Stomach (tissue), 4 donors: ENCODE measurements at regions not wholly inside any gene's neighbourhood (a gene's known extent, or its start where the extent isn't known, plus 50 kb on each side); places are given as distances from the start of the nearest gene placed in this dataset.
"Not testable (repeated sequence)": the region's sequence is repeated elsewhere in the genome, so short reads cannot be mapped to it uniquely, and the experiment has no call there.

ENCODE experiments used
- EP300 ChIP-seq: sonication (generic); formaldehyde crosslinking; IDR thresholded peaks from one replicate; pipeline ENCODE4 v1.6.1; 2017; ENCODE audit warnings: antibody characterized with exemption
- POLR2A ChIP-seq, 4 donors: fragments of 450-650 bp; IDR thresholded peaks; one replicate each; pipeline ENCODE4 v1.6.1; 2016; ENCODE audit warnings: antibody characterized with exemption in 4 of 4, control low read depth in 2 of 4, mild to moderate bottlenecking in 1 of 4, moderate library complexity in 1 of 4
- POLR2AphosphoS5 ChIP-seq, 3 donors: sonication (generic); formaldehyde crosslinking; IDR thresholded peaks; one replicate each; pipeline ENCODE4 v1.6.1; 2016; ENCODE audit warnings: antibody characterized with exemption in 3 of 3

DNA sequence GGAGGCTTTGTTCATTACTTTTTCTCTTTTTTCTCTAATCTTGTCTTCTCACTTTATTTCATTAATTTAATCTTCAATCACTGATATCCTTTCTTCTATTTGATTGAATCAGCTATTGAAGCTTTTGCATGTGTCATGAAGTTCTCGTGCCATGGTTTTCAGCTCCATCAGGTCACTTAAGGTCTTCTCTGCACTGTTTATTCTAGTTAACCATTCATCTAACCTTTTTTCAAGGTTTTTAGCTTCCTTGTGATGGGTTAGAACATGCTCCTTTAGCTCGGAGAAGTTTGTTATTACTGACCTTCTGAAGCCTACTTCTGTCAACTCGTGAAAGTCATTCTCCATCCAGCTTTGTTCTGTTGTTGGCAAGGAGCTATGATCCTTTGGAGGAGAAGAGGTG lies 695.0 kb upstream of the CDH6 start:
- TF ChIP-seq POLR2AphosphoS5 (IDR thresholded peaks at IDR 0.05); POLR2A (IDR thresholded peaks at IDR 0.05); EP300: not testable (repeated sequence)
